Ascending aorta (tissue), 2 donors: ENCODE measurements at regions not wholly inside any gene's neighbourhood (a gene's known extent, or its start where the extent isn't known, plus 50 kb on each side); places are given as distances from the start of the nearest gene placed in this dataset.

Source experiments
- DNase-seq, 2 donors: peaks; one replicate each; pipeline ENCODE4 v3.0.0-alpha.2; 2019; ENCODE audit warnings: low spot score in 2 of 2
- H3K27ac ChIP-seq, 2 donors: fragments of 200-600 bp; sonication (generic); one replicate each; pipeline ENCODE4 v1.5.1; 2016 to 2017; ENCODE audit warnings: mild to moderate bottlenecking in 1 of 2
- H3K27me3 ChIP-seq: fragments of 200-600 bp; sonication (generic); one replicate; pipeline ENCODE4 v1.5.1; 2017
- H3K36me3 ChIP-seq, 2 donors: fragments of 200-600 bp; sonication (generic); one replicate each; pipeline ENCODE4 v1.5.1; 2016
- H3K4me1 ChIP-seq, 2 donors: fragments of 200-600 bp; sonication (generic); one replicate each; pipeline ENCODE4 v1.5.1; 2016 to 2017; ENCODE audit warnings: mild to moderate bottlenecking in 1 of 2
- H3K4me3 ChIP-seq, 2 donors: fragments of 200-600 bp; sonication (generic); one replicate each; pipeline ENCODE4 v1.5.1; 2016 to 2017; ENCODE audit warnings: mild to moderate bottlenecking in 1 of 2
- H3K9me3 ChIP-seq, 2 donors: fragments of 200-600 bp; sonication (generic); one replicate each; pipeline ENCODE4 v1.5.1; 2016
- CTCF ChIP-seq, 3 experiments: fragments of 200-600 bp in 2 of 3; fragments of 450-650 bp in 1 of 3; sonication (generic) in 2 of 3; IDR thresholded peaks; one replicate each; pipeline ENCODE4 v1.5.1; 2016 to 2019; ENCODE audit warnings: antibody characterized with exemption in 3 of 3, mild to moderate bottlenecking in 1 of 3, moderate library complexity in 1 of 3
- intact Hi-C: fragments of 100-400 bp; cut with DNase I; formaldehyde crosslinking; loops from one replicate; pipeline ENCODE4 v1.15.1; 2023

GRCh38 chr5:30991462-30991861 is 202.0 kb upstream of the CDH6 start:
- no peaks in the 10 kb centered on the region for H3K9me3 ChIP-seq
- intact Hi-C loops: no loop called here
- DNase-seq: no peak
- no peak overlapping the region for H3K27ac ChIP-seq
- no peaks in the 10 kb centered on the region for H3K4me1 ChIP-seq
- no peak for TF ChIP-seq CTCF (IDR thresholded peaks at IDR 0.05)
- H3K4me3 ChIP-seq: no peak overlapping the region
- H3K27me3 ChIP-seq: no peaks in the 10 kb centered on the region
- no peaks in the 10 kb centered on the region for H3K36me3 ChIP-seq

GRCh38 chr5:30981576-30981975 is 211.9 kb upstream of the CDH6 start:
- H3K4me1 ChIP-seq: no peaks in the 10 kb centered on the region
- intact Hi-C loops: no loop called here
- H3K27ac ChIP-seq: no peak overlapping the region
- no peaks in the 10 kb centered on the region for H3K36me3 ChIP-seq
- no peak overlapping the region for H3K4me3 ChIP-seq
- no peaks in the 10 kb centered on the region for H3K27me3 ChIP-seq
- DNase-seq: no peak
- TF ChIP-seq CTCF (IDR thresholded peaks at IDR 0.05): no peak
- H3K9me3 ChIP-seq: no peaks in the 10 kb centered on the region

DNA sequence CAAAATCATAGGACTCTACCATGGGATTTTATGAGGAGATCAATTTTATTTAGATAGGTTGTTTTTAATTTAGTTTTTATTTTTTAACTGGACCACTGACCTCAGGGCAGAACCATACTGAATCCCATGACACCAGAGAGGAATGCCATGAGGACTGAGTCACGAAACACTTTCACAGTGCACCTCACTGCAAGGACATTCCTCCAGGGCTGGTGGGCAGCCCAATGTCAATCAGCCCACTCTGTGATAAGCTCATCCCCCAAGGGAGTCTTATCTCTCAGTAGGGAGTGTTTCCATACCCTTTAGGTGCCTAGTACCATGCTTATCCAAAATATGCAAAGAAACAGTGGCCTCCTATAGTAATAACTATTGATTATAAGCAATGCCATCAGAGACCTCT is 224.5 kb upstream of the CDH6 start:
- TF ChIP-seq CTCF (IDR thresholded peaks at IDR 0.05): no peak
- intact Hi-C loops: no loop called here

GRCh38 chr5:30960036-30960435 is 233.4 kb upstream of the CDH6 start:
- intact Hi-C loops: no loop called here
- no peak overlapping the region for H3K27ac ChIP-seq

More for the DNA sequence above, 224.5 kb upstream of the CDH6 start:
- Histone ChIP-seq H3K27ac (no peak overlapping the region), H3K4me3 (no peak overlapping the region), H3K27me3 (no peaks in the 10 kb centered on the region), H3K4me1 (no peaks in the 10 kb centered on the region), H3K9me3 (no peaks in the 10 kb centered on the region), H3K36me3 (no peaks in the 10 kb centered on the region)
- DNase-seq: no peak

GRCh38 chr5:30959238-30959637 is 234.2 kb upstream of the CDH6 start:
- no peak overlapping the region for H3K27ac ChIP-seq
- intact Hi-C loops: no loop called here
- no peaks in the 10 kb centered on the region for H3K27me3 ChIP-seq
- no peaks in the 10 kb centered on the region for H3K4me1 ChIP-seq
- no peaks in the 10 kb centered on the region for H3K36me3 ChIP-seq
- DNase-seq: no peak
- no peak for TF ChIP-seq CTCF (IDR thresholded peaks at IDR 0.05)
- H3K9me3 ChIP-seq: no peaks in the 10 kb centered on the region
- no peak overlapping the region for H3K4me3 ChIP-seq

More at GRCh38 chr5:30960036-30960435, 233.4 kb upstream of the CDH6 start:
- DNase-seq: no peak
- H3K4me1 ChIP-seq: no peaks in the 10 kb centered on the region
- no peaks in the 10 kb centered on the region for H3K27me3 ChIP-seq
- no peaks in the 10 kb centered on the region for H3K9me3 ChIP-seq
- no peak overlapping the region for H3K4me3 ChIP-seq
- TF ChIP-seq CTCF (IDR thresholded peaks at IDR 0.05): no peak
- no peaks in the 10 kb centered on the region for H3K36me3 ChIP-seq

DNA sequence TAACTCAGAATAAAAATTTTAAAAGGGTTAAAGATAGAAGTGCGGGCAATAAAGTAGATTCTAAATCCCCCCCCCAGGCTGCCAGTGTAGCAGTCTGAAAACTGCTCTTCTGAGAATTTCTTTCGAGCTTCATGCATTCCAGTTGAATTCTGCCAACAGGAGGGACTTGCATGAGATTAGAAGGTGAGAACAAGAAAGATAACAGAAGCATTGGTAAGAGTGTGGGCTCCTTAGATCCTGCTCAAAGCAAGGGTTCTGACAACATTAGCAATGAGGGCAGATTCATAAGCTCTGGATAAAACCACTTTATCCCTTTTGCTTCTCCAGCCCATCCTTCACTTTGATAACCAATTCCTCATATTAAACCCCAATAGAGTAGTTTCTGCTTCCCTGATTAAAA is 235.9 kb upstream of the CDH6 start:
- intact Hi-C loops: no loop called here
- H3K27me3 ChIP-seq: no peaks in the 10 kb centered on the region
- no peak overlapping the region for H3K27ac ChIP-seq
- no peaks in the 10 kb centered on the region for H3K36me3 ChIP-seq
- no peaks in the 10 kb centered on the region for H3K9me3 ChIP-seq
- no peak for DNase-seq
- TF ChIP-seq CTCF (IDR thresholded peaks at IDR 0.05): no peak
- H3K4me1 ChIP-seq: no peaks in the 10 kb centered on the region
- no peak overlapping the region for H3K4me3 ChIP-seq
